GM08714 (cell line): ENCODE measurements at regions not wholly inside any gene's neighbourhood (a gene's known extent, or its start where the extent isn't known, plus 50 kb on each side); places are given as distances from the start of the nearest gene placed in this dataset.

Source experiments
- H3K4me3 ChIP-seq: fragments of 200-500 bp; sonication (Bioruptor generic); 2 replicates; pipeline ENCODE4 v1.5.1; 2014; ENCODE audit warnings: mild to moderate bottlenecking, low read length, inconsistent platforms
- ZNF274 ChIP-seq: IDR thresholded peaks from 2 replicates; pipeline ENCODE4 v1.6.1; 2012; ENCODE audit warnings: mild to moderate bottlenecking, low read depth, low read length

DNA sequence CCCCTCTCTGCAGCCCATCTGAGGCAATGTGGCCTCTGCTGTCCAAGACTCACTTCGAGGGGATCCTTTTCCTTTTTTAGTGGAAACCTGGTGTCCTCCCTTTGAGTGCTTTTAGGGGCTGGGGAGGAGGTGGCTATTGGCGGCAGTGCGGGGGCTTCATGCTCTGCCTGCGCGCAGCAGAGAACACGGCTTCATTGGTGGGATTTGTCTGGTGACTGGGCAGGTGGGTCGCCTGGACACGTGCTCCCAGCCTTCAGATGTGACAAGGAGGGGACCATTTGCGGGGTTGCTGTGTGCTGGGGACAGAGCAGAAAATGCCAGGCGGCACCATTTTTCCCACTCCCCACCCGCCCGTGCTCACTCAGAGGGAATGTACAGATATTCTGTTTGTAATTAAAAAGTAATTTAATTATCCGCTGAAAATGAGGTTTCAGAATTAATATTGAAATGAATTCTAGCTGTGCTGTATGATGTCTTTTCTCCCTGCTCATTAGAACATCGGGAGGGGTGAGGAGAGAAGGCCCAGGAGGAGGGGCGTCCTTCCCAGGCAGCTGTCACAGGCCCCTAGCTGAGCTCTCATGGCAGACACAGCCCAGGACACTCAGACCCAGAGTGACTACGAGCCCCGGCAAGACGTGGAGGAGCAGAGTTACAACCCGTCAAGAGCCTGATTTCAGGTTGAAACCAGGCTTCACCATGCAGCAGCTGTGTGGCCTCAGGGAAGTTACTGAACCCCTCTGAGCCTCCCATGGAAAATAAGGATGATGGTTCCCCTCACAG is 417.2 kb upstream of the SULF2 start:
- no peak overlapping the region for H3K4me3 ChIP-seq
- no peak for TF ChIP-seq ZNF274

GRCh38 chr20:48201885-48202284 is 416.6 kb upstream of the SULF2 start:
- no peak overlapping the region for H3K4me3 ChIP-seq
- no peak for TF ChIP-seq ZNF274

- H3K4me3 ChIP-seq = no peak overlapping the region
- TF ChIP-seq ZNF274 = no peak
Measured at GRCh38 chr20:48201188-48201587, 415.9 kb upstream of the SULF2 start.

DNA sequence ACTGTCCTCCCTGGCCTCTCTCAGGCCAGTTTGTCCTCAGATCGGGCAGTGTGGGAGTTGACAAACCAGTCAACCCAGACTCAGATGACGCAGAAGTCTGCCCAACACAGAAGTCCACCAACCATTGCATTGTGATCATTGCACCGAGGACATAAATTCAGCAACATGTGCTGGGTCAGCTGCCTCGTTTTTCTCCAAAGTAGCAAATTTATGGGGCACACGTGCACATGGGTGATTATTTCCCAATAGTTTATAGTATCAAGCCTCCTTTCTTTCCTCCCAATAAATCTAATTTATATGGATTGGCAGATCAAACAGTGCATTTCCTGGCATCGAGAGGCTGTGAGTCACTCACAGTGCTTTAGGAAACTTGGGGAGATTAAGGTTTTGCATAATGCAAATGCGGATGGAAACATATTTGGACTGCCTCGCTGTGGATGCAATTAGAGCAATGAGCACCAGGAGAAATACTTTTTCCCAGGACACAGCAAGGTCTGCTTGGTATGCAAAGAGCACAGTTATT is 413.7 kb upstream of the SULF2 start:
- TF ChIP-seq ZNF274 = no peak
- H3K4me3 ChIP-seq = no peak overlapping the region

GRCh38 chr20:48197066-48197465 is 411.8 kb upstream of the SULF2 start:
- TF ChIP-seq ZNF274 = no peak
- H3K4me3 ChIP-seq = no peak overlapping the region

DNA sequence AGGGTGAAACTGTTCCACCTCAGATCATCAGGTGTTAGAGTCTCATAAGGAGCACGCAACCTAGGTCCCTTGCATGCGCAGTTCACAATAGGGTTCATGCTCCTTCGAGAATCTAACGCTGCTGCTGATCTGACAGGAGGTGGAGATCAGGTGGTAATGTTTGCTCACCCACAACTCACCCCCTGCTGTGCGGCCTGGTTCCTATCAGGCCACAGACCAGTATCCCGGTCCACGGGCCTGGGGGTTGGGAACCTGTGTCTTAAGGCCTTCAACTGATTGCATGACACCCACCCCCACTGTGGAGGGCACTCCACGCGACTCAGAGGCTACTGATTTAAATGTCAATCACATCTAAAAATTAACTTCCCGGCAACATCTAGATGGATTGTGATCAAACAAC is 411.2 kb upstream of the SULF2 start:
- H3K4me3 ChIP-seq = no peak overlapping the region

GRCh38 chr20:48196001-48196400 is 410.7 kb upstream of the SULF2 start:
- H3K4me3 ChIP-seq = no peak overlapping the region
- no peak for TF ChIP-seq ZNF274

More for the DNA sequence above, 411.2 kb upstream of the SULF2 start:
- no peak for TF ChIP-seq ZNF274

GRCh38 chr20:48195121-48195870 is 410.0 kb upstream of the SULF2 start:
- no peak for TF ChIP-seq ZNF274
- H3K4me3 ChIP-seq = no peak overlapping the region

DNA sequence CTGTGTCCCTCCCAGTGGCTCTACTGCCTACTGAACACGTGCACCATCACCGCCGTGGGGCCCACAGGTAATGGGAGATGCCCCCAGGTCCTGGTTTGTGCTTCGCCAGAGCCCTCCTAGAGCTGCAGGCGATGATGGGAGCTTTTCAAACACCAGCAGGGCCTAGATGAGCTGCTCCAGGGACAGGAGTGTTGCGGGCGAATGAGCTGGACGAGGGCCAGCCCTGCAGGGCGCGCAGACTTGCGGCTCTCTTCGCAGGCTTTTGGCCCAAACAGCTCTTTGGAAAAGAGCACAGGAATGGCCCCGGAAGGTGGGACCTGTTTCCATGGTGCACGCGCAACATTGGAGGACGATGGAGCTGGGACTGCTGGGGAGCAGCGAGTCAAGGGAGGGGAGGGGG is 409.3 kb upstream of the SULF2 start:
- H3K4me3 ChIP-seq = no peak overlapping the region
- TF ChIP-seq ZNF274 = no peak

DNA sequence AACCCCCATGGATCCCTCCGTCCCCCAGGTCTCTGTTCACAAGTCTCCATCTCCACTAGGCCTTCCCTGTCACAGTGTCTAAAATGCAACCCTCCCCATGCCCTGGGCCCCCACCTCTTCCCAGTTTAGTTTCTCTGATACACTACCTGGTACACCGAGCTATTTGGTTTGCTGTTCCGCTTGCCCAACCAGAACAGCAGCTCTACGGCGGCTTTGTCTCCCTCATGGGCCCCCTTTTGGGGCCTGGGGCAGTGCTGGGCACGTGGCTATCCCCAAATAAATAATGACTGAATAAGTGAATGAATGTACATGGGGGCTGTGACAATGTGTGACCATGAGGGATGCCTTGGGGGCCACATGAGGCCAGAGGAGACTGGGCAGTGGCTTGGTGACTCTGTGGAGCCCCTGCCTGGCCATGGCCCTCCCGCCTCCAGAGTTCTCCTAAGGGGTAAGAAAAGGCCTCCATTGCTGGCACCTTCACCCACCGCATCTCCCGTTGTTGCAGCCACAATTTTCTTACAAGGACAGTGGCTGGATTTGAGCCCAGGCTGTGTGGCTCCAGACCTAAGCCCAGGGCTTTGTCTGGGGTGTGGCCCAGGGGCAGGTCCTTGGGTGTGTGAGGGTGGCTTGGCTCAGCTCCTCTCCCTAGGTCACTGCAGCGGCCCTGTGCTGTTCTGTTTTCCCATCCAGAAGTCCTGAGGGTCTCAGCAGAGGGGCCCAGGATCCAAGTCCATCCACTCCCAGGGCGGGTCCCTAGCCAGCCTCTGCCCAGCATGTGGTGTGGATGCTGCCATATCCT is 408.5 kb upstream of the SULF2 start:
- H3K4me3 ChIP-seq = no peak overlapping the region
- no peak for TF ChIP-seq ZNF274

DNA sequence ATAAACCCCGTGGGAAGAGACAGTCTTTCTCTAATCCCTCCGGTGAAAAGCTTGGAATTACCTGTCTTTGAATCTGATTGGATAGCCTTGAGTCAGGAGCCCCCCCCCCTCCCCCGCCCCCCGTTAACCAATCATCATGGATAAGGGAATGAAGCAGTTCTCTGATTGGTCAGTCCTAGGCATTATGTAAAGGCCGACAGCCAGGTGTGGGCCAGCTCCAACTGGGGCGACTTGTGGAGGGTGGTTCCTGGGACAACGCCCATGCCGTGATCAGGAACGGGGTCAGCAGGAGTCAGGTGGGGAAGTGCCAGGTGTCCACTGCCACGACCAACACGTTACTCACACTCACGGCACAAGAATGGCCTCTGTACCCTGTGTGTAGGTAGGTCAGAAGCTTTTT is 406.8 kb upstream of the SULF2 start:
- H3K4me3 ChIP-seq = no peak overlapping the region
- TF ChIP-seq ZNF274 = no peak

GRCh38 chr20:48191200-48191599 is 405.9 kb upstream of the SULF2 start:
- TF ChIP-seq ZNF274 = no peak
- H3K4me3 ChIP-seq = no peak overlapping the region

GRCh38 chr20:48190757-48191156 is 405.5 kb upstream of the SULF2 start:
- TF ChIP-seq ZNF274 = no peak
- no peak overlapping the region for H3K4me3 ChIP-seq

- no peak overlapping the region for H3K4me3 ChIP-seq
Measured at GRCh38 chr20:48189181-48189580, 403.9 kb upstream of the SULF2 start.

More at GRCh38 chr20:48189181-48189580, 403.9 kb upstream of the SULF2 start:
- TF ChIP-seq ZNF274 = no peak
